ENCODE measurements at regions not wholly inside any gene's neighbourhood (a gene's known extent, or its start where the extent isn't known, plus 50 kb on each side); places are given as distances from the start of the nearest gene placed in this dataset.

- ChIA-PET CTCF (no interaction called here), POLR2A (no interaction called here)
- no peak for DNase-seq (ENCODE audit: extremely low spot score)
- TF ChIP-seq FOXM1 (IDR thresholded peaks at IDR 0.05; ENCODE audit: borderline replicate concordance) = no peak
- no peak for TF ChIP-seq FOXA1 (IDR thresholded peaks at IDR 0.05)
- no peak for TF ChIP-seq HDGF (IDR thresholded peaks at IDR 0.05; ENCODE audit: borderline replicate concordance)
- no peak for TF ChIP-seq CTBP1 (IDR thresholded peaks at IDR 0.05; ENCODE audit: borderline replicate concordance)
- no peak for TF ChIP-seq SP1 (IDR thresholded peaks at IDR 0.05)
- no peak for TF ChIP-seq SUZ12 (IDR thresholded peaks at IDR 0.05)
- TF ChIP-seq ELF4 (IDR thresholded peaks at IDR 0.05) = no peak
- no peak for TF ChIP-seq LEF1 (IDR thresholded peaks at IDR 0.05; ENCODE audit: borderline replicate concordance)
- TF ChIP-seq ARNT (IDR thresholded peaks at IDR 0.05) = no peak
- TF ChIP-seq FOXK2 (IDR thresholded peaks at IDR 0.05) = no peak
- no peak for TF ChIP-seq TARDBP (IDR thresholded peaks at IDR 0.05)
- TF ChIP-seq PKNOX1 (IDR thresholded peaks at IDR 0.05) = no peak
- no peak for TF ChIP-seq L3MBTL2 (conservative IDR thresholded peaks at IDR 0.05)
- TF ChIP-seq BHLHE40 (IDR thresholded peaks at IDR 0.05; ENCODE audit: borderline replicate concordance) = no peak
- no peak for TF ChIP-seq ZNF384 (IDR thresholded peaks at IDR 0.05)
- TF ChIP-seq NFRKB (IDR thresholded peaks at IDR 0.05) = no peak
Observed at GRCh38 chr4:133668061-133668851, 519.2 kb downstream of the PCDH10 start.

GRCh38 chr4:133647206-133647605 lies 498.1 kb downstream of the PCDH10 start:
- POLR2A ChIA-PET = no interaction called here
- CTCF ChIA-PET = no interaction called here
- TF ChIP-seq BHLHE40 (IDR thresholded peaks at IDR 0.05; ENCODE audit: borderline replicate concordance) (no peak), FOXK2 (IDR thresholded peaks at IDR 0.05) (no peak), CTBP1 (IDR thresholded peaks at IDR 0.05; ENCODE audit: borderline replicate concordance) (no peak), ARNT (IDR thresholded peaks at IDR 0.05) (no peak), ZNF384 (IDR thresholded peaks at IDR 0.05) (no peak), FOXA1 (IDR thresholded peaks at IDR 0.05) (no peak), PKNOX1 (IDR thresholded peaks at IDR 0.05) (no peak), ELF4 (IDR thresholded peaks at IDR 0.05) (no peak), NFRKB (IDR thresholded peaks at IDR 0.05) (no peak), LEF1 (IDR thresholded peaks at IDR 0.05; ENCODE audit: borderline replicate concordance) (no peak), TARDBP (IDR thresholded peaks at IDR 0.05) (no peak)
- no peak for DNase-seq (ENCODE audit: extremely low spot score)

DNA sequence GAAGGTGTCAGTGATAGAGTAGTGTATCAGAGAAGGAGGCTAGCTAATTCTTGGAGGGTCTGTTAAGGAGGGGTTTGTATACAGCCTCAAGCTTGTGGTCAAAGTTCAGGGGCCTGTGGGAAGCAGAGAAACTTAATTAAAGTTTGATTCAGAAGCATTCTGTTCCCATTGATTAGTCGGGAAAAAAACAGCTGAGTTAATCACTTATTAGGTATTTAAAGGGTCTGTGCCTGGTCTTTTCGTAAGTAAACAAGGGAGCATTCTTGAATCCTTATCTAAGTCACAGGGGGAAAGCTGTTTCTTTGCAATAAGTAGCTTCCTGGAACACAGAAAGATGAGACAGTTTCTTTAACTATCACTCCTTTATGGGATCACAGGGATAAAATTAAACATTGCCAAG lies 492.1 kb downstream of the PCDH10 start:
- POLR2A ChIA-PET = no interaction called here
- DNase-seq (ENCODE audit: extremely low spot score) = no peak
- CTCF ChIA-PET = no interaction called here
- no peak for TF ChIP-seq CTBP1 (IDR thresholded peaks at IDR 0.05; ENCODE audit: borderline replicate concordance)

DNA sequence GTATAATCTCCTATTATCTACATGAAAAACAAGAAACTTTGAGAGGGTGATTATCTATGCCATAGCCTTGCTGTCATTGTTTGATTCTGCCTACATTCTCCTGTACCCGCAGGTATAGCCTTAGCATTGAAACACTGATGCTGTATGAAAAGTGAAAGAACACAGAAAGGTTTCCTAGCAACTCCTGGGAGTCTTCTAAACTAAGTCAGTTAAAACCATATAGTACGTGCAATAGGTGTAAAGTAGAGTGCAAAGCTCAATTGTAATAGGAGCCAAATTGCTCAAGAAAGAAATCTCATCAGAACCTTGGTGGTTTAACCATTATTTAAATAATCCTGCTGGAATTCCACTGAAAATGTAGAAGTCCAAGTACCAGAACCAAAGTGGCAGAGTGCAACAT lies 489.7 kb downstream of the PCDH10 start:
- CTCF ChIA-PET = no interaction called here
- TF ChIP-seq ARNT (IDR thresholded peaks at IDR 0.05) = no peak
- TF ChIP-seq L3MBTL2 (conservative IDR thresholded peaks at IDR 0.05) = no peak
- no peak for TF ChIP-seq CTBP1 (IDR thresholded peaks at IDR 0.05; ENCODE audit: borderline replicate concordance)
- no peak for TF ChIP-seq SP1 (IDR thresholded peaks at IDR 0.05)
- TF ChIP-seq SUZ12 (IDR thresholded peaks at IDR 0.05) = no peak
- no peak for TF ChIP-seq FOXA1 (IDR thresholded peaks at IDR 0.05)
- TF ChIP-seq ZNF384 (IDR thresholded peaks at IDR 0.05) = no peak
- no peak for TF ChIP-seq TARDBP (IDR thresholded peaks at IDR 0.05)
- TF ChIP-seq BHLHE40 (IDR thresholded peaks at IDR 0.05; ENCODE audit: borderline replicate concordance) = no peak
- no peak for TF ChIP-seq FOXM1 (IDR thresholded peaks at IDR 0.05; ENCODE audit: borderline replicate concordance)
- TF ChIP-seq NFRKB (IDR thresholded peaks at IDR 0.05) = no peak
- no peak for TF ChIP-seq ELF4 (IDR thresholded peaks at IDR 0.05)
- POLR2A ChIA-PET = no interaction called here
- no peak for DNase-seq (ENCODE audit: extremely low spot score)

DNA sequence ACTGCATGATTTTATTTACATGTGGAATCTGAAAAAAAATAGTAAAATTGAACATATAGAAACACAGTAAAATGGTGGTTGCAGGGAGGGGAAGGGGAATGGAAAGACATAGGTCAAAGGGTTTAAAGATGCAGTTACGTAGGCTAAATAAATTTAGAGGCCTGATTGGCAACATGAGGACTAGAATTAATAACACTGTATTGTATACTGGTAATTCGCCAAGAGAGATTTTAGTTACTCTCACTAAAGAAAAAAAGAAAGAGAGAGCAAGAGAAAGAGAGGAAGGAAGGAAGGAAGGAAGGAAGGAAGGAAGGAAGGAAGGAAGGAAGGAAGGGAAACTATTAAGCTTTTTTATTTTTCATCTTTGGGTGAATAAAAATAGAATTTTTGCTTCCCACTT lies 488.1 kb downstream of the PCDH10 start:
- TF ChIP-seq ELF4 (IDR thresholded peaks at IDR 0.05) (no peak), PKNOX1 (IDR thresholded peaks at IDR 0.05) (no peak), CTBP1 (IDR thresholded peaks at IDR 0.05; ENCODE audit: borderline replicate concordance) (no peak), FOXA1 (IDR thresholded peaks at IDR 0.05) (no peak), ARNT (IDR thresholded peaks at IDR 0.05) (no peak), TARDBP (IDR thresholded peaks at IDR 0.05) (no peak), LEF1 (IDR thresholded peaks at IDR 0.05; ENCODE audit: borderline replicate concordance) (no peak), BHLHE40 (IDR thresholded peaks at IDR 0.05; ENCODE audit: borderline replicate concordance) (no peak), HDGF (IDR thresholded peaks at IDR 0.05; ENCODE audit: borderline replicate concordance) (no peak), ZNF384 (IDR thresholded peaks at IDR 0.05) (no peak), SP1 (IDR thresholded peaks at IDR 0.05) (no peak)
- CTCF ChIA-PET = no interaction called here
- no peak for DNase-seq (ENCODE audit: extremely low spot score)
- POLR2A ChIA-PET = no interaction called here

GRCh38 chr4:133624744-133625143 lies 475.6 kb downstream of the PCDH10 start:
- no peak for TF ChIP-seq ELF4 (IDR thresholded peaks at IDR 0.05)
- TF ChIP-seq ZNF384 (IDR thresholded peaks at IDR 0.05) = no peak
- TF ChIP-seq L3MBTL2 (conservative IDR thresholded peaks at IDR 0.05) = no peak
- TF ChIP-seq FOXA1 (IDR thresholded peaks at IDR 0.05) = no peak
- TF ChIP-seq BHLHE40 (IDR thresholded peaks at IDR 0.05; ENCODE audit: borderline replicate concordance) = no peak
- TF ChIP-seq FOXK2 (IDR thresholded peaks at IDR 0.05) = no peak
- TF ChIP-seq HDGF (IDR thresholded peaks at IDR 0.05; ENCODE audit: borderline replicate concordance) = no peak
- TF ChIP-seq FOXM1 (IDR thresholded peaks at IDR 0.05; ENCODE audit: borderline replicate concordance) = no peak
- TF ChIP-seq SP1 (IDR thresholded peaks at IDR 0.05) = no peak
- ChIA-PET POLR2A (no interaction called here), CTCF (no interaction called here)
- peak; percentile 31 for DNase-seq (ENCODE audit: extremely low spot score)

Measured in HEK293T (cell line).